H7 (cell line): ENCODE measurements at regions not wholly inside any gene's neighbourhood (a gene's known extent, or its start where the extent isn't known, plus 50 kb on each side); places are given as distances from the start of the nearest gene placed in this dataset.

ENCODE experiments used
- DNase-seq: peaks from one replicate; pipeline ENCODE4 v3.0.0; 2012
- H3K27me3 ChIP-seq: 2 replicates; pipeline ENCODE4 v1.6.0; 2011; ENCODE audit warnings: mild to moderate bottlenecking, low read length; ENCODE audit not compliant: control insufficient read depth, insufficient read depth
- H3K36me3 ChIP-seq: replicated peaks from 2 replicates; pipeline ENCODE4 v1.5.1; 2011; ENCODE audit warnings: low read length; ENCODE audit not compliant: control insufficient read depth, insufficient read depth
- H3K4me3 ChIP-seq: 2 replicates; pipeline ENCODE4 v1.5.1; 2011; ENCODE audit warnings: low read depth, mild to moderate bottlenecking, control low read depth, low read length, moderate library complexity; ENCODE audit not compliant: insufficient read depth

GRCh38 chr11:114819028-114819427 is 140.7 kb downstream of the NXPE2 start:
- H3K4me3 ChIP-seq: no peak overlapping the region
- H3K27me3 ChIP-seq: no peaks in the 10 kb centered on the region; the same call in 1 of the 2 replicates
- no peaks in the 10 kb centered on the region for H3K36me3 ChIP-seq
- no peak for DNase-seq

DNA sequence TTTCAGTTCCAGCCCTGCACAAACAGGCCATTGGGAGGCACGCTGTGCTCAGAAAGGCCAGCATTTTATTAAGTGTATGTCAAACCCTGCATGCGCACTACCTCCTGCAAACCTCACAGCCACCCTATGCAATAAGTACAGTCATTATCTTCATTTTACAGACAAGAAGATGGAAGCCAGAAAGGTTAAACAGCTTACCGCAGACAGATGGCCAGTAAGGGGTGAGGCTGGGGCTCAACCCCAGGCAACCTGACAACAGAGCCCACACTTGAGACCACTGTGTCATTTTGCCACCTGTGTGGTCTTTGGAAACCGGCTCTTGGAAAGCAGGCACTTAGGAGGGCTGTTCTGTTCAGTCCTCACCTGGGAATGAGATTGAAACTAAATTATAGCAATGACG is 142.3 kb downstream of the NXPE2 start:
- Histone ChIP-seq H3K36me3 (no peaks in the 10 kb centered on the region), H3K27me3 (no peaks in the 10 kb centered on the region; the same call in 1 of the 2 replicates), H3K4me3 (no peak overlapping the region)
- DNase-seq: no peak

DNA sequence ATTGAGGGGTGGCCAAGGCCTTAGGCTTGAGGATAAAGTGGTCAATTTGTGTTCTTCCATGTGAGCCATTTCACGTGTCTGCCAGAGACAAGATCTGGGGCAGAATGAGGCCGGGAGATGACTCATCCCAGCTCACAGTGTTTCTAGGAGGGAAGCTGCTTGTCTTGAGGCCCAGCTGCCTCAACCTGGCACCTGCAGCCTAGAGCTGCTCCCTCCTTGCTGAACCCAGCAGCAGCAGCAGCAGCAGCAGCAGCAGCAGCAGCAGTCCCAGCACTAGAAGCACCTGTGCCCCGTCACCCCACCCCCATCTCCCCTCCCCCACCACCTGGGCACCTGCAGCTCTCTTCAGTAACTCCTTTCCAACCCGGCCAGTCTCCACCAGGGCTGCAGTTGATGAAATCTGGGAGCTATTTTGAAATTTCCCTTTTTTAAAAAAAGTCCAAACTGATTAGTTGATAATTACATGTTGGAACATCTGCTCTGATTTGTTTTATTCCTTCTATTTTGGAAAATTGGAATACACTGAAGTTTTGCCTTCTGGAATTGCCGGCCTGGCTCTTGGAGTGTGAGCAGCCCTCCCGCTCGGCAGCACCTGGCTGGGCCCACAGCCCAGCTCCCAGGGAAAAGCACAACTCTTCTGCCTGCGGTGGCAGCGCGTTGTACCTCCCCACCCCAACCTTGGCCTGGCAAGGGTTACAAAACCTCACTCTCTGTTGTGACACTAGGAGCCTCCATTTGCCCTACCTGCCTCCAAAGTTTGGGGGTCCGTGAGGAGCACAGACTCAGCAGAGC is 143.5 kb downstream of the NXPE2 start:
- no peak overlapping the region for H3K4me3 ChIP-seq
- H3K27me3 ChIP-seq: peaks cover 1% of the 10 kb centered on the region; the same call in 1 of the 2 replicates
- no peaks in the 10 kb centered on the region for H3K36me3 ChIP-seq
- peak; percentile 64 for DNase-seq

GRCh38 chr11:114826910-114827442 is 148.6 kb downstream of the NXPE2 start:
- no peak for DNase-seq

GRCh38 chr11:114827736-114828135 is 149.4 kb downstream of the NXPE2 start:
- Histone ChIP-seq H3K27me3 (peaks cover 12% of the 10 kb centered on the region), H3K36me3 (no peaks in the 10 kb centered on the region), H3K4me3 (no peak overlapping the region)
- no peak for DNase-seq

More at GRCh38 chr11:114826910-114827442, 148.6 kb downstream of the NXPE2 start:
- Histone ChIP-seq H3K36me3 (no peaks in the 10 kb centered on the region), H3K4me3 (no peak overlapping the region), H3K27me3 (peaks cover 10% of the 10 kb centered on the region)

- Histone ChIP-seq H3K27me3 (peaks cover 11% of the 10 kb centered on the region), H3K4me3 (no peak overlapping the region), H3K36me3 (no peaks in the 10 kb centered on the region)
- DNase-seq: no peak
Observed at GRCh38 chr11:114832532-114833125, 154.3 kb downstream of the NXPE2 start.

DNA sequence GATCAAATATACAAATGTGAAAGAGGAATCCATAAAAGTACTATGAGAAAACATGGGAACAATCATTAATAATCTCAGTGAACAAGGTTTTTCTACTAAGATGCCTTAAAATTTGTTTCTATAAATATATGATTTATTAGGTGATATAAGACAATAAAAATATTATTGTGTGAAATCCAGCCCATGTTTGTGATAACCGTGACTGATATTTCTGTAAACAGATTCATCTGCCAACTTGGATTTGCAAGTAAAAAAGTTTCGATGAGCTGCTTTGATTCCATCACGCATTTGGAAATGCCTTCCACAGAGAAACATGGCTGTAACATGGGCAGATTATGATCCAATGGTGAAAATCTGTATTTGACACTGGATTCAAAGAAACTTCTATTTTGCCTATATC is 157.8 kb downstream of the NXPE2 start:
- DNase-seq: no peak
- no peaks in the 10 kb centered on the region for H3K36me3 ChIP-seq
- peaks cover 7% of the 10 kb centered on the region for H3K27me3 ChIP-seq
- no peak overlapping the region for H3K4me3 ChIP-seq

- Histone ChIP-seq H3K4me3 (no peak overlapping the region), H3K36me3 (no peaks in the 10 kb centered on the region), H3K27me3 (no peaks in the 10 kb centered on the region)
- no peak for DNase-seq
Observed at GRCh38 chr11:114844896-114845295, 166.6 kb downstream of the NXPE2 start.

- H3K27me3 ChIP-seq: no peaks in the 10 kb centered on the region
Observed at GRCh38 chr11:114845766-114846415, 167.6 kb downstream of the NXPE2 start.

DNA sequence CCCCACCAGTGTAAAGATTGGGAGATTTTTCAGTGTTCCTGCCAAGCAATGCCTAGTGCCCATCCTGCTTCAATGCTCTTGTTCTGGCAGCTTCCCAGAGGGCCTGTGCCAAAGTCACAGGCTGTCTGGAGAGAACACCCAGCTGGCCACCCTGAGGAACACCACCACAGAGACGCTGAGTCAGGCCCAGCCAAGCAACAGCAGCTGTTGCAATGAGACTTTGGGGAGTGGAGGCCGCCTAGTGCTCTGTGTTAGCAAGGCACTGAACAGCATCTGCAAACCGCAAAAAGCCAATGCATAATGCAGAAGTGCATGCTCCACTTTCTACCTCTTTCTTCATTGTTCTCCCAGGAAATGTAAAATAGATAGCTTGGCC is 168.1 kb downstream of the NXPE2 start:
- no peaks in the 10 kb centered on the region for H3K36me3 ChIP-seq
- H3K27me3 ChIP-seq: no peaks in the 10 kb centered on the region
- DNase-seq: no peak
- no peak overlapping the region for H3K4me3 ChIP-seq

More at GRCh38 chr11:114845766-114846415, 167.6 kb downstream of the NXPE2 start:
- DNase-seq: no peak
- Histone ChIP-seq H3K36me3 (no peaks in the 10 kb centered on the region), H3K4me3 (no peak overlapping the region)

DNA sequence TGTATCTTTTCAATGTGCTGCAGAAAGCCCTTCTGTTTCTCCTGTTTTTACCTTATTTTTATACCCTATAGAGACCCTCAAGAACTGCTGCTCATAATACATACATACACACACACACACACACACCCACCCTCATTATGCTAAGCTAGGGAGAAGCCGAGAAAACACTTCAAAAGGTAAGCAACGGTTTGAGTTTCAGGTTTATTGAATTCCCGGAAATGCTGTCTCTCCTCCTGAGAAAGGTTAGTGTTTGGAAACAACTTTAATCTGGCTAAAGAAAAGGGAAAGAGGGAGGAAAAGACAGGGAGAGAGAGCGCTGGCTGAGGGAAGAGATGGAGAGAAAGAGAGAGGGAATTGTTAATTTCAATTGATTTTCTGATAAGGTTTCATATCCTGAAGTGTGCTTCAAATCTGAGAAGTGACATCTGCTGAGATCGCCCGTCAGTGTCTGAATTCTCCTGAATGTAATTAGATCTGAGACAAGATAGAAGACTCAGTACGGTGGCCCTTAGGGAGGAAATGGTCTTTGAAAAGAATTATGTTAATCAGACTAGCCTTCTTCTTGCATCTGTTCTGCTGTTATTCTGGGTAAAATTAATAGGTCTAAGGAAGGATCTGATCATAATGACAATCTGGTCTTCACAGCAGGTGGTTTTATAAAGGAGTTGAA is 169.1 kb downstream of the NXPE2 start:
- Histone ChIP-seq H3K4me3 (no peak overlapping the region), H3K36me3 (no peaks in the 10 kb centered on the region), H3K27me3 (no peaks in the 10 kb centered on the region)
- no peak for DNase-seq

GRCh38 chr11:114848027-114848426 is 169.7 kb downstream of the NXPE2 start:
- no peak for DNase-seq
- no peak overlapping the region for H3K4me3 ChIP-seq
- H3K27me3 ChIP-seq: no peaks in the 10 kb centered on the region
- H3K36me3 ChIP-seq: no peaks in the 10 kb centered on the region

GRCh38 chr11:114857281-114857680 is 179.0 kb downstream of the NXPE2 start:
- no peak for DNase-seq
- no peak overlapping the region for H3K4me3 ChIP-seq
- no peaks in the 10 kb centered on the region for H3K36me3 ChIP-seq
- H3K27me3 ChIP-seq: no peaks in the 10 kb centered on the region

DNA sequence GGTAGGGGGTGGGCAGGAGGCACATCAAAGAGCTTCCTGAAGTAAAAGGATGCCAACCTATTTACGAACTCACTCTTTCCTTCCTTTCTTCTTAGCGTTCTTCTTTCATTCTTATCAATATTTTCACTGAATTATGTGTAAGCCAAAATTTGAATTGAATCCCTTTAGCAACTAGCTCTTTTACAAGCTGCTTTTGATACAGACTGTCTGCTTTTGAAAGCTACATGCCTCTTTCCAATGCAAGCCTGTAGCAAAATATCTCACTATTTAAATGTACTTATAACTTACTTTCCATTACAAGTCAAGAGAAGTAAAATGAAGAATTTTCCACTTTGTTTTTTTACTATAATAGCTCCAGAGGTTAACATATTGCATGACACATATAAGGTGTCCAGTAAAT is 186.6 kb downstream of the NXPE2 start:
- DNase-seq: no peak
- Histone ChIP-seq H3K36me3 (no peaks in the 10 kb centered on the region), H3K27me3 (no peaks in the 10 kb centered on the region), H3K4me3 (no peak overlapping the region)
